Choroid plexus epithelial cell (primary cell): ENCODE measurements at regions not wholly inside any gene's neighbourhood (a gene's known extent, or its start where the extent isn't known, plus 50 kb on each side); places are given as distances from the start of the nearest gene placed in this dataset.

Experiments
- DNase-seq: peaks from one replicate; pipeline ENCODE4 v3.0.0-alpha.2; 2010; ENCODE audit warnings: low read depth
- H3K4me3 ChIP-seq: 2 replicates; pipeline ENCODE4 v1.5.1; 2011; ENCODE audit warnings: low read depth, mild to moderate bottlenecking, control low read depth, low read length, moderate library complexity
- CTCF ChIP-seq: conservative IDR thresholded peaks from 2 replicates; pipeline ENCODE4 v1.5.1; 2011; ENCODE audit warnings: low read depth, mild to moderate bottlenecking, control low read depth, inconsistent platforms, low read length, moderate library complexity

- no peak for TF ChIP-seq CTCF
- DNase-seq: no peak
- H3K4me3 ChIP-seq: no peak overlapping the region
These were observed 83.9 kb upstream of the OLFM4 start for GRCh38 chr13:52944697-52945096.

- no peak for DNase-seq
- no peak overlapping the region for H3K4me3 ChIP-seq
These were observed 89.6 kb upstream of the PCDH8 start for GRCh38 chr13:52938065-52938464.

GRCh38 chr13:52936806-52937205, 88.4 kb upstream of the PCDH8 start:
- H3K4me3 ChIP-seq: no peak overlapping the region
- no peak for DNase-seq
- TF ChIP-seq CTCF: no peak

More at GRCh38 chr13:52938065-52938464, 89.6 kb upstream of the PCDH8 start:
- no peak for TF ChIP-seq CTCF

GRCh38 chr13:52934258-52934657, 85.8 kb upstream of the PCDH8 start:
- no peak for DNase-seq
- H3K4me3 ChIP-seq: no peak overlapping the region
- no peak for TF ChIP-seq CTCF

GRCh38 chr13:52933547-52934210, 85.2 kb upstream of the PCDH8 start:
- H3K4me3 ChIP-seq: no peak overlapping the region
- DNase-seq: no peak
- TF ChIP-seq CTCF: no peak

- no peak for TF ChIP-seq CTCF
- DNase-seq: no peak
- H3K4me3 ChIP-seq: no peak overlapping the region
These were observed 84.7 kb upstream of the PCDH8 start for GRCh38 chr13:52933099-52933498.

GRCh38 chr13:52932649-52933048, 84.2 kb upstream of the PCDH8 start:
- no peak overlapping the region for H3K4me3 ChIP-seq
- TF ChIP-seq CTCF: no peak
- DNase-seq: no peak
